CD4-positive, alpha-beta T cell treated with Interleukin-15 for 4 hours (primary cell): ENCODE measurements at regions not wholly inside any gene's neighbourhood (a gene's known extent, or its start where the extent isn't known, plus 50 kb on each side); places are given as distances from the start of the nearest gene placed in this dataset.
"Not testable (repeated sequence)": the region's sequence is repeated elsewhere in the genome, so short reads cannot be mapped to it uniquely, and the experiment has no call there.

ENCODE experiments used
- DNase-seq: peaks from one replicate; pipeline ENCODE4 v3.0.0-alpha.2; 2020; ENCODE audit warnings: low spot score

GRCh38 chr7:155377071-155377837, 79.6 kb downstream of the INSIG1 start:
- no peak for DNase-seq

GRCh38 chr7:155377838-155378579, 79.9 kb upstream of the EN2 start:
- no peak for DNase-seq

- DNase-seq, result no peak
These were observed 79.4 kb upstream of the EN2 start for GRCh38 chr7:155378580-155378934.

- DNase-seq, result no peak
These were observed 78.7 kb upstream of the EN2 start for GRCh38 chr7:155378959-155379871.

GRCh38 chr7:155380221-155380861, 77.6 kb upstream of the EN2 start:
- peak; percentile 43 for DNase-seq

- no peak for DNase-seq
These were observed 76.7 kb upstream of the EN2 start for GRCh38 chr7:155380976-155381851.

GRCh38 chr7:155381852-155382801, 75.8 kb upstream of the EN2 start:
- no peak for DNase-seq

- no peak for DNase-seq
These were observed 75.1 kb upstream of the EN2 start for GRCh38 chr7:155382802-155383171.

GRCh38 chr7:155383756-155384491, 74.0 kb upstream of the EN2 start:
- no peak for DNase-seq

GRCh38 chr7:155384751-155385150, 73.2 kb upstream of the EN2 start:
- DNase-seq, result no peak

GRCh38 chr7:155385182-155385581, 72.7 kb upstream of the EN2 start:
- DNase-seq, result not testable (repeated sequence)

GRCh38 chr7:155386608-155387007, 71.3 kb upstream of the EN2 start:
- no peak for DNase-seq

- DNase-seq, result no peak
These were observed 70.8 kb upstream of the EN2 start for GRCh38 chr7:155387066-155387620.

- DNase-seq, result no peak
These were observed 69.4 kb upstream of the EN2 start for GRCh38 chr7:155388561-155388960.

GRCh38 chr7:155391414-155391813, 66.5 kb upstream of the EN2 start:
- DNase-seq, result no peak

- DNase-seq, result no peak
These were observed 65.0 kb upstream of the EN2 start for GRCh38 chr7:155392726-155393570.

- DNase-seq, result no peak
These were observed 63.5 kb upstream of the EN2 start for GRCh38 chr7:155394413-155394812.
